ENCODE measurements at regions not wholly inside any gene's neighbourhood (a gene's known extent, or its start where the extent isn't known, plus 50 kb on each side); places are given as distances from the start of the nearest gene placed in this dataset.

DNA sequence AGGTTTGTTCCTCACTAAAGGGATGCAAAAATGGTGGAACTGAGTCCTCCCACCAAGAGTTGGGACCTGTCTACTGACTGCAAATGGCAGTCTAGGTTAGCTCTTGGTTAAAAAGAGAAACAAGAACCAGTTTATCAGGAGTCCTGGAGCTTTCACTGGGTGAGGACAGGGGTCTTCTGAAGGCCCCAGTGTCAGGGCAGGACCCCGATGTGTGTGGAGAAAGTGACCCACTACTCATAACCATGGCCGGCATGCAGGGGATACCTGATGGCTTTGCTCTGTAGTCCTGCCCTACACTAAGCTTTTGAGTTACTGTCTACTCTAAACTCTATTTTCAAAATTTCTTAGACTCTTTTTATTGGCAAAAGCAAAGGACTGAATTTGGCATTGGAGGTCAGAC is 220.5 kb downstream of the ANKRD60 start:
- no peak overlapping the region for H3K9ac ChIP-seq (ENCODE audit: control insufficient read depth, insufficient read depth, low read length)
- ChIA-PET CTCF (no interaction called here), RAD21 (ENCODE audit: unreplicated experiment) (no interaction called here), POLR2A (no interaction called here), SMC1A (ENCODE audit: uncharacterized antibody, unreplicated experiment) (no interaction called here)
- intact Hi-C loops (cut with micrococcal nuclease; ENCODE audit: unreplicated experiment): no loop called here
- in situ Hi-C loops (cut with MboI): no loop called here
- 72% methylated on average over 2 of the region's 2 CpGs for WGBS (ENCODE audit: insufficient coverage, insufficient replicate concordance, low lambda C conversion rate, missing lambda C conversion rate)
- DNase-seq (ENCODE audit: low read depth, low spot score) (no peak), FAIRE-seq (no peak), ATAC-seq (no peak)
- no peak overlapping the region for H2AFZ ChIP-seq (ENCODE audit: control insufficient read depth, low read depth, low read length)
- no peaks in the 10 kb centered on the region for H3K79me2 ChIP-seq (ENCODE audit: control insufficient read depth, insufficient read depth, low read length)
- H3K9me3 ChIP-seq (replicated peaks; ENCODE audit: control insufficient read depth, insufficient read depth, low read length): no peaks in the 10 kb centered on the region; the same call in 2 of the 3 replicates
- H3K36me3 ChIP-seq (ENCODE audit: control insufficient read depth in 2 of 2, insufficient read depth in 2 of 2, low read length in 1 of 2): no peaks in the 10 kb centered on the region
- no peaks in the 10 kb centered on the region for H4K20me1 ChIP-seq (ENCODE audit: control insufficient read depth, insufficient read depth)
- no TSS peak for BruUV-seq (replicated peaks)
- H3K27ac ChIP-seq (ENCODE audit: control insufficient read depth, insufficient read depth): no peak overlapping the region
- no peak overlapping the region for H3K4me3 ChIP-seq
- H3K27me3 ChIP-seq (replicated peaks in 1 of 2; ENCODE audit: control insufficient read depth in 2 of 2, insufficient read depth in 2 of 2, low read length in 1 of 2): no peaks in the 10 kb centered on the region; a peak in 3 of 4 replicates
- H3K4me1 ChIP-seq (ENCODE audit: control insufficient read depth, insufficient read depth, low read length): no peaks in the 10 kb centered on the region
- H3K4me2 ChIP-seq (ENCODE audit: control insufficient read depth, insufficient read depth): no peak overlapping the region
- TF ChIP-seq, protein P1, sequence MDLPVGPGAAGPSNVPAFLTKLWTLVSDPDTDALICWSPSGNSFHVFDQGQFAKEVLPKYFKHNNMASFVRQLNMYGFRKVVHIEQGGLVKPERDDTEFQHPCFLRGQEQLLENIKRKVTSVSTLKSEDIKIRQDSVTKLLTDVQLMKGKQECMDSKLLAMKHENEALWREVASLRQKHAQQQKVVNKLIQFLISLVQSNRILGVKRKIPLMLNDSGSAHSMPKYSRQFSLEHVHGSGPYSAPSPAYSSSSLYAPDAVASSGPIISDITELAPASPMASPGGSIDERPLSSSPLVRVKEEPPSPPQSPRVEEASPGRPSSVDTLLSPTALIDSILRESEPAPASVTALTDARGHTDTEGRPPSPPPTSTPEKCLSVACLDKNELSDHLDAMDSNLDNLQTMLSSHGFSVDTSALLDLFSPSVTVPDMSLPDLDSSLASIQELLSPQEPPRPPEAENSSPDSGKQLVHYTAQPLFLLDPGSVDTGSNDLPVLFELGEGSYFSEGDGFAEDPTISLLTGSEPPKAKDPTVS (IDR thresholded peaks at IDR 0.05; ENCODE audit: low read depth, low read length): no peak
- TF ChIP-seq, protein P2, sequence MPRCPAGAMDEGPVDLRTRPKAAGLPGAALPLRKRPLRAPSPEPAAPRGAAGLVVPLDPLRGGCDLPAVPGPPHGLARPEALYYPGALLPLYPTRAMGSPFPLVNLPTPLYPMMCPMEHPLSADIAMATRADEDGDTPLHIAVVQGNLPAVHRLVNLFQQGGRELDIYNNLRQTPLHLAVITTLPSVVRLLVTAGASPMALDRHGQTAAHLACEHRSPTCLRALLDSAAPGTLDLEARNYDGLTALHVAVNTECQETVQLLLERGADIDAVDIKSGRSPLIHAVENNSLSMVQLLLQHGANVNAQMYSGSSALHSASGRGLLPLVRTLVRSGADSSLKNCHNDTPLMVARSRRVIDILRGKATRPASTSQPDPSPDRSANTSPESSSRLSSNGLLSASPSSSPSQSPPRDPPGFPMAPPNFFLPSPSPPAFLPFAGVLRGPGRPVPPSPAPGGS (IDR thresholded peaks at IDR 0.05; ENCODE audit: borderline replicate concordance, insufficient read depth, low read depth, low read length, poor library complexity, severe bottlenecking): no peak
- TF ChIP-seq NR2F1 (conservative IDR thresholded peaks at IDR 0.05) (no peak), MEF2B (IDR thresholded peaks at IDR 0.05; ENCODE audit: partially characterized antibody, poor library complexity, severe bottlenecking) (no peak), FOXM1 (IDR thresholded peaks at IDR 0.05; ENCODE audit: low read depth, low read length) (no peak), ZSCAN29 (IDR thresholded peaks at IDR 0.05) (no peak), RB1 (IDR thresholded peaks at IDR 0.05; ENCODE audit: borderline replicate concordance) (no peak), POU2F2 (IDR thresholded peaks at IDR 0.05; ENCODE audit: borderline replicate concordance, low read depth, low read length) (no peak), HDAC2 (IDR thresholded peaks at IDR 0.05) (no peak)
- TF ChIP-seq, protein P3, sequence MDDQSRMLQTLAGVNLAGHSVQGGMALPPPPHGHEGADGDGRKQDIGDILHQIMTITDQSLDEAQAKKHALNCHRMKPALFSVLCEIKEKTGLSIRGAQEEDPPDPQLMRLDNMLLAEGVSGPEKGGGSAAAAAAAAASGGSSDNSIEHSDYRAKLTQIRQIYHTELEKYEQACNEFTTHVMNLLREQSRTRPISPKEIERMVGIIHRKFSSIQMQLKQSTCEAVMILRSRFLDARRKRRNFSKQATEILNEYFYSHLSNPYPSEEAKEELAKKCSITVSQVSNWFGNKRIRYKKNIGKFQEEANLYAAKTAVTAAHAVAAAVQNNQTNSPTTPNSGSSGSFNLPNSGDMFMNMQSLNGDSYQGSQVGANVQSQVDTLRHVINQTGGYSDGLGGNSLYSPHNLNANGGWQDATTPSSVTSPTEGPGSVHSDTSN (IDR thresholded peaks at IDR 0.05; ENCODE audit: insufficient replicate concordance, low read depth, low read length): no peak
- TF ChIP-seq, protein P4, sequence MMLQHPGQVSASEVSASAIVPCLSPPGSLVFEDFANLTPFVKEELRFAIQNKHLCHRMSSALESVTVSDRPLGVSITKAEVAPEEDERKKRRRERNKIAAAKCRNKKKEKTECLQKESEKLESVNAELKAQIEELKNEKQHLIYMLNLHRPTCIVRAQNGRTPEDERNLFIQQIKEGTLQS (IDR thresholded peaks at IDR 0.05; ENCODE audit: borderline replicate concordance, extremely low read depth, low read depth, low read length): no peak
- TF ChIP-seq, protein P5, sequence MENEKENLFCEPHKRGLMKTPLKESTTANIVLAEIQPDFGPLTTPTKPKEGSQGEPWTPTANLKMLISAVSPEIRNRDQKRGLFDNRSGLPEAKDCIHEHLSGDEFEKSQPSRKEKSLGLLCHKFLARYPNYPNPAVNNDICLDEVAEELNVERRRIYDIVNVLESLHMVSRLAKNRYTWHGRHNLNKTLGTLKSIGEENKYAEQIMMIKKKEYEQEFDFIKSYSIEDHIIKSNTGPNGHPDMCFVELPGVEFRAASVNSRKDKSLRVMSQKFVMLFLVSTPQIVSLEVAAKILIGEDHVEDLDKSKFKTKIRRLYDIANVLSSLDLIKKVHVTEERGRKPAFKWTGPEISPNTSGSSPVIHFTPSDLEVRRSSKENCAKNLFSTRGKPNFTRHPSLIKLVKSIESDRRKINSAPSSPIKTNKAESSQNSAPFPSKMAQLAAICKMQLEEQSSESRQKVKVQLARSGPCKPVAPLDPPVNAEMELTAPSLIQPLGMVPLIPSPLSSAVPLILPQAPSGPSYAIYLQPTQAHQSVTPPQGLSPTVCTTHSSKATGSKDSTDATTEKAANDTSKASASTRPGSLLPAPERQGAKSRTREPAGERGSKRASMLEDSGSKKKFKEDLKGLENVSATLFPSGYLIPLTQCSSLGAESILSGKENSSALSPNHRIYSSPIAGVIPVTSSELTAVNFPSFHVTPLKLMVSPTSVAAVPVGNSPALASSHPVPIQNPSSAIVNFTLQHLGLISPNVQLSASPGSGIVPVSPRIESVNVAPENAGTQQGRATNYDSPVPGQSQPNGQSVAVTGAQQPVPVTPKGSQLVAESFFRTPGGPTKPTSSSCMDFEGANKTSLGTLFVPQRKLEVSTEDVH (IDR thresholded peaks at IDR 0.05; ENCODE audit: low read depth, partially characterized antibody): no peak
- TF ChIP-seq, protein P6, sequence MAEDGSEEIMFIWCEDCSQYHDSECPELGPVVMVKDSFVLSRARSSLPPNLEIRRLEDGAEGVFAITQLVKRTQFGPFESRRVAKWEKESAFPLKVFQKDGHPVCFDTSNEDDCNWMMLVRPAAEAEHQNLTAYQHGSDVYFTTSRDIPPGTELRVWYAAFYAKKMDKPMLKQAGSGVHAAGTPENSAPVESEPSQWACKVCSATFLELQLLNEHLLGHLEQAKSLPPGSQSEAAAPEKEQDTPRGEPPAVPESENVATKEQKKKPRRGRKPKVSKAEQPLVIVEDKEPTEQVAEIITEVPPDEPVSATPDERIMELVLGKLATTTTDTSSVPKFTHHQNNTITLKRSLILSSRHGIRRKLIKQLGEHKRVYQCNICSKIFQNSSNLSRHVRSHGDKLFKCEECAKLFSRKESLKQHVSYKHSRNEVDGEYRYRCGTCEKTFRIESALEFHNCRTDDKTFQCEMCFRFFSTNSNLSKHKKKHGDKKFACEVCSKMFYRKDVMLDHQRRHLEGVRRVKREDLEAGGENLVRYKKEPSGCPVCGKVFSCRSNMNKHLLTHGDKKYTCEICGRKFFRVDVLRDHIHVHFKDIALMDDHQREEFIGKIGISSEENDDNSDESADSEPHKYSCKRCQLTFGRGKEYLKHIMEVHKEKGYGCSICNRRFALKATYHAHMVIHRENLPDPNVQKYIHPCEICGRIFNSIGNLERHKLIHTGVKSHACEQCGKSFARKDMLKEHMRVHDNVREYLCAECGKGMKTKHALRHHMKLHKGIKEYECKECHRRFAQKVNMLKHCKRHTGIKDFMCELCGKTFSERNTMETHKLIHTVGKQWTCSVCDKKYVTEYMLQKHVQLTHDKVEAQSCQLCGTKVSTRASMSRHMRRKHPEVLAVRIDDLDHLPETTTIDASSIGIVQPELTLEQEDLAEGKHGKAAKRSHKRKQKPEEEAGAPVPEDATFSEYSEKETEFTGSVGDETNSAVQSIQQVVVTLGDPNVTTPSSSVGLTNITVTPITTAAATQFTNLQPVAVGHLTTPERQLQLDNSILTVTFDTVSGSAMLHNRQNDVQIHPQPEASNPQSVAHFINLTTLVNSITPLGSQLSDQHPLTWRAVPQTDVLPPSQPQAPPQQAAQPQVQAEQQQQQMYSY (CRISPR knock-in tag; IDR thresholded peaks at IDR 0.05): no peak

All from GM12878 (cell line).